Activated B cell treated with CpG ODN at 0.5 μM for 24 hours (primary cell): ENCODE measurements at regions not wholly inside any gene's neighbourhood (a gene's known extent, or its start where the extent isn't known, plus 50 kb on each side); places are given as distances from the start of the nearest gene placed in this dataset.
"Not testable (repeated sequence)": the region's sequence is repeated elsewhere in the genome, so short reads cannot be mapped to it uniquely, and the experiment has no call there.

ENCODE experiments used
- ATAC-seq: fragments of 200-7000 bp; cut with Tn5 transposase; one replicate; pipeline ENCODE4 v1.10.0; 2021; ENCODE audit warnings: low read depth, mild to moderate bottlenecking, moderate library complexity
- CTCF ChIA-PET: fragments of 350-600 bp; sonication (Branson Sonifier 250); formaldehyde crosslinking; loops from one replicate; lab custom pipeline; 2021; ENCODE audit warnings: antibody characterized with exemption; lab: Charles Lee
- POLR2A ChIA-PET: fragments of 350-600 bp; sonication (Branson Sonifier 250); formaldehyde crosslinking; loops from one replicate; lab custom pipeline; 2021; ENCODE audit warnings: antibody characterized with exemption; lab: Charles Lee
- DNase-seq: peaks from one replicate; pipeline ENCODE4 v3.0.0; 2022
- H3K27ac Mint-ChIP-seq: one replicate; pipeline ENCODE4 v1.8.0; 2020; ENCODE audit warnings: mixed read lengths
- H3K27me3 Mint-ChIP-seq: one replicate; pipeline ENCODE4 v1.8.0; 2021; ENCODE audit warnings: mixed read lengths
- H3K36me3 Mint-ChIP-seq: one replicate; pipeline ENCODE4 v1.8.0; 2021; ENCODE audit warnings: low read depth, mixed read lengths
- H3K4me1 Mint-ChIP-seq: one replicate; pipeline ENCODE4 v1.8.0; 2021; ENCODE audit warnings: mixed read lengths
- H3K4me3 Mint-ChIP-seq: one replicate; pipeline ENCODE4 v1.8.0; 2020; ENCODE audit warnings: mild to moderate bottlenecking, mixed read lengths
- H3K9me3 Mint-ChIP-seq: one replicate; pipeline ENCODE4 v1.8.0; 2020; ENCODE audit warnings: mixed read lengths
- intact Hi-C: fragments of 100-400 bp; cut with micrococcal nuclease; formaldehyde crosslinking; loops from one replicate; pipeline ENCODE4 v1.15.1; 2024
- TF ChIP-seq, protein P1 (sequence below): fragments of 200-600 bp; IDR thresholded peaks from one replicate; pipeline ENCODE4 v1.8.0; 2022; ENCODE audit warnings: antibody characterized with exemption, mild to moderate bottlenecking

DNA sequence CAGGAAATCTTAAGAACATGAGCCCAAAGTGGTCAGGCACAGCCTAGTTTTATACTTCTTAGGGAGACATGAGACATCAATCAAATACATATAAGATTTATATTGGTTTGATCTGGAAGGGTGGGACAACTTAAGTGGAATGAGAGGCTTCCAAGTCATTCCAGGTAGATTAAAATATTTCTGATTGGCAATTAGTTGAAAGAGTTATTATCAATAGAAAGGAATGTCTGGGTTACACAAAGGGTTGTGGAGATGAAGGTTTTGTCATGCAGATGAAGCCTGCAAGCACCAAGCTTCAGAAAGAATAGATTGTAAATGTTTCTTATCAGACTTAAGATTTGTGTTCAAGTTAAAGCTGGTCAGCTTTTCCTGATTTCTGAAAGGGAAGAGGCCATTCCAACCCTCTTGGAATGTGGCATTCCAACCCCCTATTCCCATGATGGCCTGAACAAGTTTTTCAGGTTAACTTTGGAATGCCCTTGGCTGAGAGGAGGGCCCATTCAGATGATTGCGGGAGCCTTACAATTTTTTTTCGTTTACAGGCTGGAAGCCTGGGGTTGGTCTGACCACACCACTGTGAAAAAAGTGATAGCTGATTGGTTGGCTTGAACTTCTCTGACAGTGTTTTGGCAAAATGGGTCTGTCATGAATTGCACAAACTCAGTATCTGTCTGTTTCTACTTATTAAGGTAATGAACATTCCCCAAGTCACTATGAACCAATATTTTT, 245.6 kb upstream of the RAI14 start:
- no peak overlapping the region for H3K4me3 Mint-ChIP-seq
- no peak for ATAC-seq
- no peaks in the 10 kb centered on the region for H3K36me3 Mint-ChIP-seq
- CTCF ChIA-PET: no interaction called here
- intact Hi-C loops: no loop called here
- POLR2A ChIA-PET: no interaction called here
- TF ChIP-seq, protein P1, sequence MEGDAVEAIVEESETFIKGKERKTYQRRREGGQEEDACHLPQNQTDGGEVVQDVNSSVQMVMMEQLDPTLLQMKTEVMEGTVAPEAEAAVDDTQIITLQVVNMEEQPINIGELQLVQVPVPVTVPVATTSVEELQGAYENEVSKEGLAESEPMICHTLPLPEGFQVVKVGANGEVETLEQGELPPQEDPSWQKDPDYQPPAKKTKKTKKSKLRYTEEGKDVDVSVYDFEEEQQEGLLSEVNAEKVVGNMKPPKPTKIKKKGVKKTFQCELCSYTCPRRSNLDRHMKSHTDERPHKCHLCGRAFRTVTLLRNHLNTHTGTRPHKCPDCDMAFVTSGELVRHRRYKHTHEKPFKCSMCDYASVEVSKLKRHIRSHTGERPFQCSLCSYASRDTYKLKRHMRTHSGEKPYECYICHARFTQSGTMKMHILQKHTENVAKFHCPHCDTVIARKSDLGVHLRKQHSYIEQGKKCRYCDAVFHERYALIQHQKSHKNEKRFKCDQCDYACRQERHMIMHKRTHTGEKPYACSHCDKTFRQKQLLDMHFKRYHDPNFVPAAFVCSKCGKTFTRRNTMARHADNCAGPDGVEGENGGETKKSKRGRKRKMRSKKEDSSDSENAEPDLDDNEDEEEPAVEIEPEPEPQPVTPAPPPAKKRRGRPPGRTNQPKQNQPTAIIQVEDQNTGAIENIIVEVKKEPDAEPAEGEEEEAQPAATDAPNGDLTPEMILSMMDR: no peak
- peaks cover 2% of the 10 kb centered on the region for H3K27me3 Mint-ChIP-seq
- H3K9me3 Mint-ChIP-seq: no peaks in the 10 kb centered on the region
- H3K4me1 Mint-ChIP-seq: no peaks in the 10 kb centered on the region
- no peak overlapping the region for H3K27ac Mint-ChIP-seq
- DNase-seq: no peak

- ATAC-seq (no peak), DNase-seq (no peak)
- Mint-ChIP-seq H3K27me3 (peaks cover 2% of the 10 kb centered on the region), H3K27ac (no peak overlapping the region), H3K9me3 (no peaks in the 10 kb centered on the region), H3K4me1 (no peaks in the 10 kb centered on the region), H3K4me3 (no peak overlapping the region), H3K36me3 (no peaks in the 10 kb centered on the region)
- TF ChIP-seq, protein P1: no peak
- intact Hi-C loops: no loop called here
- CTCF ChIA-PET: no interaction called here
- POLR2A ChIA-PET: no interaction called here
These were observed 244.4 kb upstream of the RAI14 start for GRCh38 chr5:34411470-34412346.

DNA sequence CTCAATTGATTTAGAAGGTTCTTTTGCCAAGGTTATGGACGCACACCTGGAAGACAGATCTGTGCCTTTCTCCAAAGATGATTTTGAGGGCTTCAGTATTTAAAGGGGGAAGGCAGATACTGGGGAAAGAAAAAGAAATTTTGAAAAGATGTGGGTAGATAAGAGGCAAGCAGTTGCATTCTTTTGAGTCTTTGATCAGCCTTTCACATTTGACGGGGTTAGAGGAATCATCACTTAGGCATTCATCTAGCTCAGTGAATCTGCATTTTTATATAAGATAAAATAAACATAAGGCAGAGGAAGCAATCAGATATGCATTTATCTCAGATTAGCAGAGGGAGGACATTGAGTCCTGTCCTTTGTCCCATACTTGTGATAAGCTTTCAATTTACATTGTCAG, 243.4 kb upstream of the RAI14 start:
- no peaks in the 10 kb centered on the region for H3K9me3 Mint-ChIP-seq
- H3K27ac Mint-ChIP-seq: no peak overlapping the region
- intact Hi-C loops: no loop called here
- peaks cover 2% of the 10 kb centered on the region for H3K27me3 Mint-ChIP-seq
- POLR2A ChIA-PET: no interaction called here
- ATAC-seq (no peak), DNase-seq (no peak)
- H3K36me3 Mint-ChIP-seq: no peaks in the 10 kb centered on the region
- H3K4me3 Mint-ChIP-seq: no peak overlapping the region
- H3K4me1 Mint-ChIP-seq: no peaks in the 10 kb centered on the region
- TF ChIP-seq, protein P1: no peak
- CTCF ChIA-PET: no interaction called here

DNA sequence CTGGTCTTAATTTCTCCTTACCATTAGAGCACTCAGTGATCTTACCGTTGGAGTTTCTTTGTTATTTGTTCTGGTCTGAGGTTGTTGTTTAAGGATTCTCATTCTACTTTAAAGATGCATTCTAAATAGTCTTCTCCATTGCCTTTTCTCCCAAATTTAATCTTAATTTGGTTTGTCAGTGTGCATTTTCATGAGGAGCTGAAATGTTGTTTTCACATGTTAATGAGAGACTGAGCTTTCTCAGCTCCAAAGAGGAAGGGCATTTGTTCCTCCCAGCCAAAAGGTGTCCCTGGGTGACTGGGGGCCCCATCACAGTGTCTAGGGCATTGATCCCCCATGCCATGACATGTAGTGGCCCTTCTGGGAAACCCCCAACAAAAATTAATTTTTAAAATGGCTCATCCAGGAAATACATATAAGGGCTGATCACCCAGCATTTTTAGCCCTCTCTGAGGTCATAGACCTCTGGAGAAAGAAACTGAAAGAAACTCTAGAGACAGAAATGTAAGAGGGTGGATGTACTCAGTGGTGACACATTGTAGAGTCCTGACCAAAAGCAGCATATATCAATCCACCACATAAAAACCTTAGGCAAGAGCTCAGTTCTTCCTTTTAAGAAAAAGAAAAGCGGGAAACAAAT, 240.4 kb upstream of the RAI14 start:
- Mint-ChIP-seq H3K27me3 (peaks cover 2% of the 10 kb centered on the region), H3K36me3 (no peaks in the 10 kb centered on the region), H3K9me3 (peaks cover 5% of the 10 kb centered on the region), H3K4me3 (no peak overlapping the region), H3K27ac (no peak overlapping the region), H3K4me1 (no peaks in the 10 kb centered on the region)
- intact Hi-C loops: no loop called here
- ATAC-seq: no peak
- TF ChIP-seq, protein P1: no peak
- POLR2A ChIA-PET: no interaction called here
- no peak for DNase-seq
- CTCF ChIA-PET: no interaction called here

DNA sequence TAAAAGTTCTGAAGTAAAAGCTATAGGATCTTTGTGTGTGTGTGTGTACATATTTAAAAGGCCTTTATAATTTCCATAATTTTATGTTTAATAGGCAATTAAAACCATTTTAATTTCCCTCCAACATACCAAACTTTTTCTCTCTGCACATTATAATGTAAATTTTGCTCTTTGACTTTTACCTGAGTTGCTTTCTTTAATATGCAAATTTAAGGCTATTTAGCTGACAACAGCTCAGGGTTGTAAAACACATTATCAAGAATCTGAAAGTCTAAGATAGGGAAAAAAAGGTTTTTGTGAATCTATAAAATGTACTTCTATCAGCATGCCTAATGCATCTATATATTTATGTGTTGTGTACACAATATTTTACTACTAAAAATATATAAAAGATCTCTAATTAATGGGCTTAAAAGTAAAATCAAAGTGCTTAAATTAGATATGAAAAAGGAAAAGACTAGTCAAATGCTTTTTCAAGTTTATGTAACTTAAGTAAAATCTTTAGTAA, 239.6 kb upstream of the RAI14 start:
- no peak overlapping the region for H3K4me3 Mint-ChIP-seq
- POLR2A ChIA-PET: no interaction called here
- H3K27ac Mint-ChIP-seq: no peak overlapping the region
- no peaks in the 10 kb centered on the region for H3K4me1 Mint-ChIP-seq
- TF ChIP-seq, protein P1: no peak
- H3K9me3 Mint-ChIP-seq: peaks cover 7% of the 10 kb centered on the region
- DNase-seq (no peak), ATAC-seq (no peak)
- CTCF ChIA-PET: no interaction called here
- H3K27me3 Mint-ChIP-seq: peaks cover 2% of the 10 kb centered on the region
- H3K36me3 Mint-ChIP-seq: no peaks in the 10 kb centered on the region
- intact Hi-C loops: no loop called here

DNA sequence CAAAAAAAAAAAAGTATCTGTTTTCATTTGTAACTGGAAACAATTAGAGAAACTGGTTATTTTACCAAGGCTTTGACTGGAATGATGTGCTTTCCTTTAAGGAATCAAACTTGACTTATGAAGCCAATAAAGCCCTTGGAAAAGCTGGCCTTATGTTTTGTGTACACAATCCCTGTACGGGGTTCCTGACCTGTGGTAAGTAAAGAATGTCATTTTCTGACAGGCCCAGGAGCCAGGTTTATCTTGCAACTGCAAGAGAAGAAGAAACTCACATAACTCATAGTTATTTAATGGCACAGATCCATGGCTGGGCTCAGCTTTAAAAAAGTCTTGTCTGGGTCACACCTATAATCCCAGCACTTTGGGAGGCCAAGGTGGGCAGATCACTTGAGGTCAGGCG, 235.9 kb upstream of the RAI14 start:
- H3K4me1 Mint-ChIP-seq, H3K27me3 Mint-ChIP-seq, CTCF ChIA-PET, H3K4me3 Mint-ChIP-seq, POLR2A ChIA-PET, H3K36me3 Mint-ChIP-seq, ATAC-seq, H3K27ac Mint-ChIP-seq, DNase-seq, intact Hi-C loops: not testable (repeated sequence)
- peaks cover 14% of the 10 kb centered on the region for H3K9me3 Mint-ChIP-seq
